Chondrocyte (in vitro differentiated cells): ENCODE measurements at regions not wholly inside any gene's neighbourhood (a gene's known extent, or its start where the extent isn't known, plus 50 kb on each side); places are given as distances from the start of the nearest gene placed in this dataset.
A peak's percentile ranks its signal among the peaks of the same experiment; 100 is the strongest.

Experiments
- DNase-seq: peaks from one replicate; pipeline ENCODE4 v3.0.0; 2021; ENCODE audit warnings: mixed read lengths, low spot score
- H3K27ac Mint-ChIP-seq: one replicate; pipeline ENCODE4 v1.8.0; 2021; ENCODE audit warnings: mild to moderate bottlenecking, moderate library complexity, mixed read lengths; ENCODE audit not compliant: unreplicated experiment
- H3K27me3 Mint-ChIP-seq: 2 replicates; pipeline ENCODE4 v1.8.0; 2021; ENCODE audit warnings: low read depth, mixed read lengths
- H3K36me3 Mint-ChIP-seq: 2 replicates; pipeline ENCODE4 v1.8.0; 2021; ENCODE audit warnings: low read depth, mixed read lengths
- H3K4me1 Mint-ChIP-seq: 2 replicates; pipeline ENCODE4 v1.8.0; 2021; ENCODE audit warnings: low read depth, mild to moderate bottlenecking, mixed read lengths
- H3K4me3 Mint-ChIP-seq: one replicate; pipeline ENCODE4 v1.8.0; 2021; ENCODE audit warnings: mild to moderate bottlenecking, moderate library complexity, mixed read lengths; ENCODE audit not compliant: unreplicated experiment
- H3K9me3 Mint-ChIP-seq: 2 replicates; pipeline ENCODE4 v1.8.0; 2021; ENCODE audit warnings: low read depth, mixed read lengths
- TF ChIP-seq, protein P1 (sequence below): fragments of 200-600 bp; sonication (generic); IDR thresholded peaks from 2 replicates; pipeline ENCODE4 v1.5.0; 2021; ENCODE audit warnings: antibody characterized with exemption, mild to moderate bottlenecking, moderate library complexity

DNA sequence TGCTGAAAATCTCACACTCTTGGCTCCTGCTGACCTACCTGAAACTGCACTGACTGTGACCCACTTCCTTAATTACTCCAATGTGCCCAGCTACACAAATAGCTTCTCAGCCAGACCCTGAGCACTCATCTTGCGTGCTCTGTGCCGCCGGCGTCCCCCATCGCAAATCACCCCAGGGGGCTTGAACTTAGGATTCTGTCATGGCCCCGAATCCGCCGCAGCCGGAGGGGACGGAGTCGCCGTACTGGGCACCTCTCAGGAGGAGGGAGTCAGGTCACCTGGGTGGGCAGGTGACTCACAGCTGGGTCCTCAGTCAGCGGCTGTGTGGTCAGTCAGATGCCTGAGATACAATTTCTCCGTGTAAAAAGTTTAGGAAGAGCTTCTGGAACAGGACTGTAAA lies 804.9 kb upstream of the SALL3 start:
- peak; percentile 61 for DNase-seq
- Mint-ChIP-seq H3K27me3 (no peaks in the 10 kb centered on the region), H3K4me1 (no peaks in the 10 kb centered on the region), H3K4me3 (no peak overlapping the region), H3K27ac (no peak overlapping the region), H3K9me3 (peaks cover 13% of the 10 kb centered on the region), H3K36me3 (no peaks in the 10 kb centered on the region)
- TF ChIP-seq, protein P1, sequence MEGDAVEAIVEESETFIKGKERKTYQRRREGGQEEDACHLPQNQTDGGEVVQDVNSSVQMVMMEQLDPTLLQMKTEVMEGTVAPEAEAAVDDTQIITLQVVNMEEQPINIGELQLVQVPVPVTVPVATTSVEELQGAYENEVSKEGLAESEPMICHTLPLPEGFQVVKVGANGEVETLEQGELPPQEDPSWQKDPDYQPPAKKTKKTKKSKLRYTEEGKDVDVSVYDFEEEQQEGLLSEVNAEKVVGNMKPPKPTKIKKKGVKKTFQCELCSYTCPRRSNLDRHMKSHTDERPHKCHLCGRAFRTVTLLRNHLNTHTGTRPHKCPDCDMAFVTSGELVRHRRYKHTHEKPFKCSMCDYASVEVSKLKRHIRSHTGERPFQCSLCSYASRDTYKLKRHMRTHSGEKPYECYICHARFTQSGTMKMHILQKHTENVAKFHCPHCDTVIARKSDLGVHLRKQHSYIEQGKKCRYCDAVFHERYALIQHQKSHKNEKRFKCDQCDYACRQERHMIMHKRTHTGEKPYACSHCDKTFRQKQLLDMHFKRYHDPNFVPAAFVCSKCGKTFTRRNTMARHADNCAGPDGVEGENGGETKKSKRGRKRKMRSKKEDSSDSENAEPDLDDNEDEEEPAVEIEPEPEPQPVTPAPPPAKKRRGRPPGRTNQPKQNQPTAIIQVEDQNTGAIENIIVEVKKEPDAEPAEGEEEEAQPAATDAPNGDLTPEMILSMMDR = no peak

DNA sequence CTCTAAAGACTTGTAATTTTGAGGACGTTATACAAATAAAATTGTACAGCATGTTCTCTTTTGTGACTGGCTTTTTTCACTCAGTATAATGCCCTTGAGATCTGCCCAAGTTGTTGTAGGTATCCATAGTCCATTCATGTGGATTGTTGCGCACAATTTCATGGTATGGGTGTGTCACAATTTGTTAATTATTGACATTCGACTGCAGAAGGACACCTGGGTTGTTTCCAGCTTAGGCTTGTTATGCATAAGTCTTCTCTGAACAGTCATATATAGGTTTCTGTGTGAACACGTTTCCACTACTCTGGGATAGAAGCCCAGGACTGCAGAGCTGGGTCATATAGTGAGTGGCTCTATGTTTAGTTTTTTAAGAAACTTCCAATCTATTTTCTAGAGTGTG lies 800.8 kb upstream of the SALL3 start:
- Mint-ChIP-seq H3K27ac (no peak overlapping the region), H3K9me3 (peaks cover 36% of the 10 kb centered on the region), H3K27me3 (no peaks in the 10 kb centered on the region), H3K4me3 (no peak overlapping the region), H3K36me3 (no peaks in the 10 kb centered on the region), H3K4me1 (no peaks in the 10 kb centered on the region)
- DNase-seq = no peak
- TF ChIP-seq, protein P1 = no peak

DNA sequence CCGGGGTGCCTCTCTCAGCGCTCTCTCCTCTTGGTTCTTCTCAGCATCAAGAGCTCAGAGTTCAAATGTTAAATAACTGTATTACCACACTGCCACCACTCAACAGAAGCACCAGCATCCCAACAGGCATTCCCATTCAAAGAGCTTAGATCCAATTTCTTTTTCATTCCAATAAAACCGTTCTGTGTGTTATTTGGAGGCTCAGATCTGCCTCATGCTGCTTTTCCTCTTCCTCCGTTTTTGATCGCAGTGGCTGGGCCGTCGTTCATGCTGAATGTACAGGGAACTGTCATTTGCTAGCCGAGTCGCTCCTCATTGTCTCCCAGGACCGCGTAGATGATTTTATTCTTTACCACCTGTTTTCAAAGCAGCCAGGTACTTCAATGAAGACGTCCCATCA lies 798.9 kb upstream of the SALL3 start:
- H3K4me1 Mint-ChIP-seq = no peaks in the 10 kb centered on the region
- no peaks in the 10 kb centered on the region for H3K27me3 Mint-ChIP-seq
- TF ChIP-seq, protein P1 = no peak
- no peaks in the 10 kb centered on the region for H3K36me3 Mint-ChIP-seq
- no peak overlapping the region for H3K27ac Mint-ChIP-seq
- H3K4me3 Mint-ChIP-seq = no peak overlapping the region
- peaks cover 37% of the 10 kb centered on the region for H3K9me3 Mint-ChIP-seq
- DNase-seq = no peak

DNA sequence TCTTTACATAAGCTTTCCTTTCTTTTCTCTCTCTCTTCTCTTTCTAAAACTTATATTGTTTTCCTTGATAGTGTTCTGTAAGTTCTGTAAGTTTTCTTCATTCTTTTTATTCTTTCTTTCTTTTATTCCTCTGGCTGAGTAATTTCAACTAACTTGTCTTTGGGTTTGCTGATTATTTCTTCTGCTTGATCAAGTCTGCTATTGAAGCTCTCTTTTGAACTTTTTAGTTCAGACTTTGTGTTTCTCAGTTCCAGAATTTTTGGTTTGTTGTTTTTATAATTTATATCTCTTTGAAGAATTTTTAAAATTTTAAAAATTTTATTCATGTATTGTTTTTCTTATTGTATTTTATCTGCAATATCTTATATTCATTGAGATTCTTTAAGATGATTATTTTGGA lies 795.8 kb upstream of the SALL3 start:
- Mint-ChIP-seq H3K4me3 (no peak overlapping the region), H3K36me3 (no peaks in the 10 kb centered on the region), H3K9me3 (peaks cover 24% of the 10 kb centered on the region), H3K27me3 (no peaks in the 10 kb centered on the region), H3K27ac (no peak overlapping the region), H3K4me1 (no peaks in the 10 kb centered on the region)
- TF ChIP-seq, protein P1 = no peak
- DNase-seq = no peak

DNA sequence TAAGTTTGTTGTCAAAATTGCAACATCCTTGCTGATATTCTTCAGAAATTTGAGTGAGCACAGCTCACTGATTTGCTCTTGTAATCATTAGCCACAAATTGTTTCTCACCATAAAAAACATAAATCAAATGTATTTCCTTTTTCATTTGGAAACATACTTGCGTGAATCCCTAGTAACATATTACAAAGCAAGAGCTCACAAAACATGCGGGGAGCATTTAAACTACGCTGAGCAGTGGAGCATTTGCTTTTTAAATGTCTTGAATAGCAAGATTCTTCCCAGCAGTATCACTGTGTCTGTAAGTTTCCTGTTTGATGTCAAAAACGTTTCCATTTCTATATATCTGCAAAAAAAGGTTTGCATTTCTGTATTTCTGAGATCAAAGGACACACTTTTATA lies 788.3 kb upstream of the SALL3 start:
- no peak for DNase-seq
- H3K4me3 Mint-ChIP-seq = no peak overlapping the region
- H3K9me3 Mint-ChIP-seq = peaks cover 22% of the 10 kb centered on the region
- TF ChIP-seq, protein P1 = no peak
- no peaks in the 10 kb centered on the region for H3K4me1 Mint-ChIP-seq
- H3K27me3 Mint-ChIP-seq = no peaks in the 10 kb centered on the region
- H3K36me3 Mint-ChIP-seq = no peaks in the 10 kb centered on the region
- H3K27ac Mint-ChIP-seq = no peak overlapping the region
